HEK293T (cell line): ENCODE measurements at regions not wholly inside any gene's neighbourhood (a gene's known extent, or its start where the extent isn't known, plus 50 kb on each side); places are given as distances from the start of the nearest gene placed in this dataset.

Experiments used
- CTCF ChIA-PET: fragments of 350-600 bp; formaldehyde crosslinking; extraction: SDS; loops from one replicate; lab custom pipeline; 2021; ENCODE audit warnings: antibody characterized with exemption, inconsistent platforms; lab: Yijun Ruan, JAX
- POLR2A ChIA-PET: fragments of 350-600 bp; formaldehyde crosslinking; extraction: SDS; loops from one replicate; lab custom pipeline; 2020; ENCODE audit warnings: antibody characterized with exemption, inconsistent platforms; lab: Yijun Ruan, JAX
- DNase-seq: peaks from one replicate; pipeline ENCODE4 v3.0.0; 2012; ENCODE audit warnings: mixed read lengths; ENCODE audit errors: extremely low spot score
- ARNT ChIP-seq: fragments of 450-650 bp; IDR thresholded peaks from 2 replicates; pipeline ENCODE4 v1.6.1; 2017; ENCODE audit warnings: mild to moderate bottlenecking
- BHLHE40 ChIP-seq: fragments of 450-650 bp; IDR thresholded peaks from 2 replicates; pipeline ENCODE4 v1.6.1; 2016; ENCODE audit warnings: mild to moderate bottlenecking, moderate library complexity, borderline replicate concordance
- CTBP1 ChIP-seq: fragments of 450-650 bp; IDR thresholded peaks from 2 replicates; pipeline ENCODE4 v1.6.1; 2016; ENCODE audit warnings: borderline replicate concordance
- ELF4 ChIP-seq: fragments of 450-650 bp; IDR thresholded peaks from 2 replicates; pipeline ENCODE4 v1.6.1; 2017; ENCODE audit warnings: antibody characterized with exemption
- FOXA1 ChIP-seq: fragments of 450-650 bp; IDR thresholded peaks from 2 replicates; pipeline ENCODE4 v1.6.1; 2016; ENCODE audit warnings: mild to moderate bottlenecking
- FOXK2 ChIP-seq: fragments of 450-650 bp; IDR thresholded peaks from 2 replicates; pipeline ENCODE4 v1.6.1; 2016; ENCODE audit warnings: mild to moderate bottlenecking
- FOXM1 ChIP-seq: fragments of 450-650 bp; IDR thresholded peaks from 2 replicates; pipeline ENCODE4 v1.6.1; 2017; ENCODE audit warnings: mild to moderate bottlenecking, borderline replicate concordance
- HDGF ChIP-seq: fragments of 450-650 bp; IDR thresholded peaks from 2 replicates; pipeline ENCODE4 v1.6.1; 2017; ENCODE audit warnings: antibody characterized with exemption, borderline replicate concordance
- L3MBTL2 ChIP-seq: fragments of 450-650 bp; conservative IDR thresholded peaks from 2 replicates; pipeline ENCODE4 v1.6.1; 2016; ENCODE audit warnings: mild to moderate bottlenecking
- LEF1 ChIP-seq: fragments of 450-650 bp; IDR thresholded peaks from 2 replicates; pipeline ENCODE4 v1.6.1; 2017; ENCODE audit warnings: mild to moderate bottlenecking, borderline replicate concordance
- NFRKB ChIP-seq: fragments of 450-650 bp; IDR thresholded peaks from 2 replicates; pipeline ENCODE4 v1.6.1; 2016; ENCODE audit warnings: mild to moderate bottlenecking, moderate library complexity
- PKNOX1 ChIP-seq: fragments of 450-650 bp; IDR thresholded peaks from 2 replicates; pipeline ENCODE4 v1.6.1; 2016
- SP1 ChIP-seq: fragments of 450-650 bp; IDR thresholded peaks from 2 replicates; pipeline ENCODE4 v1.6.1; 2017
- SUZ12 ChIP-seq: fragments of 450-650 bp; IDR thresholded peaks from 2 replicates; pipeline ENCODE4 v1.6.1; 2016; ENCODE audit warnings: mild to moderate bottlenecking
- TARDBP ChIP-seq: fragments of 450-650 bp; IDR thresholded peaks from 2 replicates; pipeline ENCODE4 v1.6.1; 2016
- ZNF384 ChIP-seq: fragments of 450-650 bp; IDR thresholded peaks from 2 replicates; pipeline ENCODE4 v1.6.1; 2016

- TF ChIP-seq FOXK2, result no peak
- TF ChIP-seq CTBP1, result no peak
- TF ChIP-seq ZNF384, result no peak
- TF ChIP-seq PKNOX1, result no peak
- no peak for TF ChIP-seq ELF4
- TF ChIP-seq FOXM1, result no peak
- TF ChIP-seq SP1, result no peak
- no peak for TF ChIP-seq TARDBP
- TF ChIP-seq BHLHE40, result no peak
- no peak for TF ChIP-seq LEF1
- no peak for TF ChIP-seq HDGF
- no peak for TF ChIP-seq SUZ12
- TF ChIP-seq ARNT, result no peak
- POLR2A ChIA-PET, result no interaction called here
- DNase-seq, result no peak
- CTCF ChIA-PET, result no interaction called here
Observed at GRCh38 chr14:44309331-44309730, 197.8 kb downstream of the FSCB start.

- CTCF ChIA-PET, result no interaction called here
- TF ChIP-seq LEF1, result no peak
- no peak for TF ChIP-seq NFRKB
- TF ChIP-seq TARDBP, result no peak
- TF ChIP-seq L3MBTL2, result no peak
- TF ChIP-seq FOXK2, result no peak
- no peak for TF ChIP-seq SUZ12
- TF ChIP-seq ELF4, result no peak
- no peak for TF ChIP-seq BHLHE40
- no peak for TF ChIP-seq FOXA1
- no peak for TF ChIP-seq FOXM1
- TF ChIP-seq HDGF, result no peak
- no peak for TF ChIP-seq ARNT
- no peak for TF ChIP-seq CTBP1
- no peak for TF ChIP-seq PKNOX1
- no peak for TF ChIP-seq ZNF384
- no peak for TF ChIP-seq SP1
- POLR2A ChIA-PET, result no interaction called here
- DNase-seq, result no peak
Observed at GRCh38 chr14:44300916-44301315, 206.2 kb downstream of the FSCB start.

- TF ChIP-seq FOXK2 (no peak), HDGF (no peak), NFRKB (no peak), L3MBTL2 (no peak), FOXM1 (no peak), SUZ12 (no peak), FOXA1 (no peak), ZNF384 (no peak), LEF1 (no peak), TARDBP (no peak), ELF4 (no peak), CTBP1 (no peak), BHLHE40 (no peak), SP1 (no peak), ARNT (no peak), PKNOX1 (no peak)
- CTCF ChIA-PET, result no interaction called here
- POLR2A ChIA-PET, result no interaction called here
- DNase-seq, result no peak
Observed at GRCh38 chr14:44297437-44297836, 209.6 kb downstream of the FSCB start.

- DNase-seq, result no peak
- ChIA-PET POLR2A (no interaction called here), CTCF (no interaction called here)
- TF ChIP-seq HDGF (no peak), L3MBTL2 (no peak), LEF1 (no peak), PKNOX1 (no peak), NFRKB (no peak), FOXM1 (no peak), FOXK2 (no peak), ARNT (no peak), ZNF384 (no peak), BHLHE40 (no peak), TARDBP (no peak)
Observed at GRCh38 chr14:44291366-44291915, 215.6 kb downstream of the FSCB start.

GRCh38 chr14:44287858-44288257, 219.2 kb downstream of the FSCB start:
- TF ChIP-seq NFRKB, result no peak
- no peak for TF ChIP-seq ZNF384
- no peak for TF ChIP-seq FOXM1
- no peak for TF ChIP-seq L3MBTL2
- TF ChIP-seq TARDBP, result no peak
- TF ChIP-seq FOXK2, result no peak
- TF ChIP-seq HDGF, result no peak
- TF ChIP-seq CTBP1, result no peak
- TF ChIP-seq ARNT, result no peak
- TF ChIP-seq SP1, result no peak
- no peak for TF ChIP-seq LEF1
- no peak for TF ChIP-seq FOXA1
- no peak for DNase-seq
- CTCF ChIA-PET, result no interaction called here
- POLR2A ChIA-PET, result no interaction called here

GRCh38 chr14:44286201-44286600, 220.9 kb downstream of the FSCB start:
- DNase-seq, result no peak
- POLR2A ChIA-PET, result no interaction called here

More at GRCh38 chr14:44286201-44286600, 220.9 kb downstream of the FSCB start:
- no peak for TF ChIP-seq SUZ12
- TF ChIP-seq ARNT, result no peak
- no peak for TF ChIP-seq BHLHE40
- TF ChIP-seq FOXM1, result no peak
- no peak for TF ChIP-seq NFRKB
- TF ChIP-seq PKNOX1, result no peak
- CTCF ChIA-PET, result no interaction called here
